Cerebellar nuclear complex (tissue), 1 donor: ENCODE measurements at regions not wholly inside any gene's neighbourhood (a gene's known extent, or its start where the extent isn't known, plus 50 kb on each side); places are given as distances from the start of the nearest gene placed in this dataset.

Experiments used
- DNase-seq, 2 experiments: peaks; one replicate each; lab custom pipeline; 2025; lab: John Stamatoyannopoulos, UW

- no peak for DNase-seq
Observed at GRCh38 chr4:128488055-128488705, 200.6 kb upstream of the PGRMC2 start.

GRCh38 chr4:128484896-128485295, 197.3 kb upstream of the PGRMC2 start:
- DNase-seq = no peak

- DNase-seq = no peak
Observed at GRCh38 chr4:128483816-128484215, 196.2 kb upstream of the PGRMC2 start.

- no peak for DNase-seq
Observed at GRCh38 chr4:128483041-128483440, 195.4 kb upstream of the PGRMC2 start.

GRCh38 chr4:128481752-128482480, 194.3 kb upstream of the PGRMC2 start:
- no peak for DNase-seq

GRCh38 chr4:128480945-128481344, 193.3 kb upstream of the PGRMC2 start:
- DNase-seq = no peak

GRCh38 chr4:128477540-128477939, 189.9 kb upstream of the PGRMC2 start:
- no peak for DNase-seq

GRCh38 chr4:128475597-128475996, 188.0 kb upstream of the PGRMC2 start:
- DNase-seq = no peak

GRCh38 chr4:128471576-128471975, 184.0 kb upstream of the PGRMC2 start:
- no peak for DNase-seq

- no peak for DNase-seq
Observed at GRCh38 chr4:128470492-128471053, 183.0 kb upstream of the PGRMC2 start.

GRCh38 chr4:128468123-128468989, 180.7 kb upstream of the PGRMC2 start:
- no peak for DNase-seq

GRCh38 chr4:128465523-128465922, 177.9 kb upstream of the PGRMC2 start:
- no peak for DNase-seq

- no peak for DNase-seq
Observed at GRCh38 chr4:128463006-128463405, 175.4 kb upstream of the PGRMC2 start.

- DNase-seq = no peak
Observed at GRCh38 chr4:128462103-128462783, 174.6 kb upstream of the PGRMC2 start.

GRCh38 chr4:128461291-128462102, 173.9 kb upstream of the PGRMC2 start:
- no peak for DNase-seq

- DNase-seq = no peak
Observed at GRCh38 chr4:128459547-128459946, 171.9 kb upstream of the PGRMC2 start.

GRCh38 chr4:128458816-128459215, 171.2 kb upstream of the PGRMC2 start:
- DNase-seq = no peak

- no peak for DNase-seq
Observed at GRCh38 chr4:128457726-128458125, 170.1 kb upstream of the PGRMC2 start.

- DNase-seq = no peak
Observed at GRCh38 chr4:128456171-128456570, 168.6 kb upstream of the PGRMC2 start.

GRCh38 chr4:128455480-128455879, 167.9 kb upstream of the PGRMC2 start:
- DNase-seq = no peak

GRCh38 chr4:128454881-128455280, 167.3 kb upstream of the PGRMC2 start:
- no peak for DNase-seq
